ENCODE measurements at regions not wholly inside any gene's neighbourhood (a gene's known extent, or its start where the extent isn't known, plus 50 kb on each side); places are given as distances from the start of the nearest gene placed in this dataset.

DNA sequence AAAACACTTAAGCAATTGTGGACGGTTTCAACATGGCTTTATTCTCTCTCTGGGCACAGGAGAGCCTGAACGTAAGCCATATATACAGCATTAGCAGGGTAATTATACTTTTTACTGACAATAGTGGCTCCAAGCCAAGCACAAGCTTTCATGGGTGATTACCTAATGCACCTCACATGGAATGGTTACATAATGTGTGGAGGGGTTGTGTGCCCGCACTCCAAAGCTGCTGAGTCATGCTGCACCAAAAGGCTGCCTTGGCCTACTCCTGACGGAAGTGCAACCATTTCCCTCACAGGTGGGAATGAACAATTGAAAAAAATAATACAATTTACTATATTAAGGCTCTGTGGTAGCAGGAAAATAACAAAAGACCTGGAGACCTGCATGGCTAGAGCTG is 86.5 kb upstream of the ATP10B start (continued):
- no peak for TF ChIP-seq SMC3 (IDR thresholded peaks at IDR 0.05; ENCODE audit: borderline replicate concordance, low read length)
- TF ChIP-seq MTA2 (IDR thresholded peaks at IDR 0.05; ENCODE audit: low read depth): no peak
- no peak for TF ChIP-seq ATF7 (IDR thresholded peaks at IDR 0.05; ENCODE audit: low read depth)
- no peak for TF ChIP-seq STAT3 (IDR thresholded peaks at IDR 0.05; ENCODE audit: low read depth, low read length)
- no peak for TF ChIP-seq GATAD2B (conservative IDR thresholded peaks at IDR 0.05; ENCODE audit: low read depth)
- TF ChIP-seq RBBP5 (conservative IDR thresholded peaks at IDR 0.05): no peak
- no peak for TF ChIP-seq SRF (IDR thresholded peaks at IDR 0.05; ENCODE audit: low read depth in 2 of 2, low read length in 2 of 2)

DNA sequence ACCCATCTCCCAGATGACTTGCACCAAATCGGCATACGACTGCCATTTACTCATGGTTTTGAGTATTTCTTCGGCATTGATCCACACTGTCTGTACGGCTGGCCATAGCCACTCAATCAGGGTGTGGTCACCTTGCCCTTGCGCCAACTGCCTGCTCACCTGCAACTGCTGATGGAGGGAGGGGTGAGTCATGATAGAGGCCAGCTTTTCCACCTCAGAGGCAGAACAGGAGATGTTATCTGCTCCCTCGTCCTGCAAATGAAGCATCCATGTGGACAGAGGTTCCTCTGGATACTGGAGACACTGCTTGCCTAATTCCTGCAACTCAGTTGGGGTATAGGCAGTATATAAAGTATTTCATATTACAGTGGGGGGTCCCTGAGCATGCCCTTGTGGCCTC is 85.6 kb upstream of the ATP10B start:
- BruUV-seq (replicated peaks): no TSS peak
- no peak overlapping the region for H3K4me3 ChIP-seq
- no peaks in the 10 kb centered on the region for H3K4me1 ChIP-seq (ENCODE audit: control insufficient read depth, insufficient read depth, low read length)
- ChIA-PET SMC1A (ENCODE audit: uncharacterized antibody, unreplicated experiment) (no interaction called here), POLR2A (no interaction called here), RAD21 (ENCODE audit: unreplicated experiment) (no interaction called here), CTCF (no interaction called here)
- no peak overlapping the region for H3K9ac ChIP-seq (ENCODE audit: control insufficient read depth, insufficient read depth, low read length)
- H3K4me2 ChIP-seq (ENCODE audit: control insufficient read depth, insufficient read depth): no peak overlapping the region
- no peaks in the 10 kb centered on the region for H3K36me3 ChIP-seq (ENCODE audit: control insufficient read depth in 2 of 2, insufficient read depth in 2 of 2, low read length in 1 of 2)
- DNase-seq (ENCODE audit: low read depth, low spot score) (no peak), ATAC-seq (no peak), FAIRE-seq (no peak)
- no peak for TF ChIP-seq CEBPB (IDR thresholded peaks at IDR 0.05; ENCODE audit: borderline replicate concordance in 1 of 2, low read depth in 2 of 2, low read length in 2 of 2)
- TF ChIP-seq SREBF2 (IDR thresholded peaks at IDR 0.05; ENCODE audit: low read length): no peak
- TF ChIP-seq, protein P1, sequence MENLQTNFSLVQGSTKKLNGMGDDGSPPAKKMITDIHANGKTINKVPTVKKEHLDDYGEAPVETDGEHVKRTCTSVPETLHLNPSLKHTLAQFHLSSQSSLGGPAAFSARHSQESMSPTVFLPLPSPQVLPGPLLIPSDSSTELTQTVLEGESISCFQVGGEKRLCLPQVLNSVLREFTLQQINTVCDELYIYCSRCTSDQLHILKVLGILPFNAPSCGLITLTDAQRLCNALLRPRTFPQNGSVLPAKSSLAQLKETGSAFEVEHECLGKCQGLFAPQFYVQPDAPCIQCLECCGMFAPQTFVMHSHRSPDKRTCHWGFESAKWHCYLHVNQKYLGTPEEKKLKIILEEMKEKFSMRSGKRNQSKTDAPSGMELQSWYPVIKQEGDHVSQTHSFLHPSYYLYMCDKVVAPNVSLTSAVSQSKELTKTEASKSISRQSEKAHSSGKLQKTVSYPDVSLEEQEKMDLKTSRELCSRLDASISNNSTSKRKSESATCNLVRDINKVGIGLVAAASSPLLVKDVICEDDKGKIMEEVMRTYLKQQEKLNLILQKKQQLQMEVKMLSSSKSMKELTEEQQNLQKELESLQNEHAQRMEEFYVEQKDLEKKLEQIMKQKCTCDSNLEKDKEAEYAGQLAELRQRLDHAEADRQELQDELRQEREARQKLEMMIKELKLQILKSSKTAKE (IDR thresholded peaks at IDR 0.05; ENCODE audit: low read depth, poor library complexity, severe bottlenecking): no peak
- no peaks in the 10 kb centered on the region for H3K9me3 ChIP-seq (replicated peaks; ENCODE audit: control insufficient read depth, insufficient read depth, low read length)
- H4K20me1 ChIP-seq (ENCODE audit: control insufficient read depth, insufficient read depth): no peaks in the 10 kb centered on the region
- no peak overlapping the region for H2AFZ ChIP-seq (ENCODE audit: control insufficient read depth, low read depth, low read length)
- H3K79me2 ChIP-seq (ENCODE audit: control insufficient read depth, insufficient read depth, low read length): no peaks in the 10 kb centered on the region
- no peak overlapping the region for H3K27ac ChIP-seq (ENCODE audit: control insufficient read depth, insufficient read depth)
- H3K27me3 ChIP-seq (replicated peaks in 1 of 2; ENCODE audit: control insufficient read depth in 2 of 2, insufficient read depth in 2 of 2, low read length in 1 of 2): no peaks in the 10 kb centered on the region
- in situ Hi-C loops (cut with MboI): no loop called here
- WGBS (ENCODE audit: insufficient coverage, insufficient replicate concordance, low lambda C conversion rate, missing lambda C conversion rate): 74% methylated on average over 6 of the region's 6 CpGs
- intact Hi-C loops (cut with micrococcal nuclease; ENCODE audit: unreplicated experiment): no loop called here

All from GM12878 (cell line).